ENCODE measurements at regions not wholly inside any gene's neighbourhood (a gene's known extent, or its start where the extent isn't known, plus 50 kb on each side); places are given as distances from the start of the nearest gene placed in this dataset.

DNA sequence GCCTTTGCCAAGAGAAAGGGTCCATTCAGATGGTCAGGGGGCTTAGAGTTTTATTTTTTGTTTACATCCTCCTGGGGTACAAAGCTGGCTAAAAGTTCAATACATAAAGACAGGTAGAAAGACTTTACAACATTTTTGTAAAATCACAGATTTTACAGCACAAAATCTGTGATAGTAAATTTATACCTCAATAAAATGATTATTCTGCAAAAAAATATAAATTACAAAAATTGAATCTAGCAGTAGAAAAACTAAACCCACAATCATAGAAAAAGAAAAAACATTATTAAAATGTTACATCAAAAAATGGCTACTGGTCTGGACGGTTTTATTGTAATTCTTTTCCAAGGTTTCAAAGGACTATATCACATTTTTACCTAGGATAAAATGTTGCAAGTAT is 674.2 kb upstream of the CHAC2 start:
- DNase-seq (ENCODE audit: low read depth), result no peak
- TF ChIP-seq, protein P1, sequence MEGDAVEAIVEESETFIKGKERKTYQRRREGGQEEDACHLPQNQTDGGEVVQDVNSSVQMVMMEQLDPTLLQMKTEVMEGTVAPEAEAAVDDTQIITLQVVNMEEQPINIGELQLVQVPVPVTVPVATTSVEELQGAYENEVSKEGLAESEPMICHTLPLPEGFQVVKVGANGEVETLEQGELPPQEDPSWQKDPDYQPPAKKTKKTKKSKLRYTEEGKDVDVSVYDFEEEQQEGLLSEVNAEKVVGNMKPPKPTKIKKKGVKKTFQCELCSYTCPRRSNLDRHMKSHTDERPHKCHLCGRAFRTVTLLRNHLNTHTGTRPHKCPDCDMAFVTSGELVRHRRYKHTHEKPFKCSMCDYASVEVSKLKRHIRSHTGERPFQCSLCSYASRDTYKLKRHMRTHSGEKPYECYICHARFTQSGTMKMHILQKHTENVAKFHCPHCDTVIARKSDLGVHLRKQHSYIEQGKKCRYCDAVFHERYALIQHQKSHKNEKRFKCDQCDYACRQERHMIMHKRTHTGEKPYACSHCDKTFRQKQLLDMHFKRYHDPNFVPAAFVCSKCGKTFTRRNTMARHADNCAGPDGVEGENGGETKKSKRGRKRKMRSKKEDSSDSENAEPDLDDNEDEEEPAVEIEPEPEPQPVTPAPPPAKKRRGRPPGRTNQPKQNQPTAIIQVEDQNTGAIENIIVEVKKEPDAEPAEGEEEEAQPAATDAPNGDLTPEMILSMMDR (IDR thresholded peaks at IDR 0.05; ENCODE audit: insufficient read depth, low read length, poor library complexity, severe bottlenecking), result no peak
- no peak overlapping the region for H3K4me3 ChIP-seq (ENCODE audit: low read depth, low read length)
- H3K36me3 ChIP-seq (ENCODE audit: control insufficient read depth, insufficient read depth, low read length), result no peaks in the 10 kb centered on the region
- no peaks in the 10 kb centered on the region for H3K27me3 ChIP-seq (ENCODE audit: control insufficient read depth, insufficient read depth, low read length)

- H3K36me3 ChIP-seq (ENCODE audit: control insufficient read depth, insufficient read depth, low read length), result no peaks in the 10 kb centered on the region
- H3K27me3 ChIP-seq (ENCODE audit: control insufficient read depth, insufficient read depth, low read length), result no peaks in the 10 kb centered on the region
- H3K4me3 ChIP-seq (ENCODE audit: low read depth, low read length), result no peak overlapping the region
- DNase-seq (ENCODE audit: low read depth), result no peak
- TF ChIP-seq, protein P1 (IDR thresholded peaks at IDR 0.05; ENCODE audit: insufficient read depth, low read length, poor library complexity, severe bottlenecking), result no peak
These were observed 676.4 kb upstream of the CHAC2 start for GRCh38 chr2:53091183-53091582.

- TF ChIP-seq, protein P1 (IDR thresholded peaks at IDR 0.05; ENCODE audit: insufficient read depth, low read length, poor library complexity, severe bottlenecking), result no peak
- H3K36me3 ChIP-seq (ENCODE audit: control insufficient read depth, insufficient read depth, low read length), result no peaks in the 10 kb centered on the region
- no peaks in the 10 kb centered on the region for H3K27me3 ChIP-seq (ENCODE audit: control insufficient read depth, insufficient read depth, low read length)
- H3K4me3 ChIP-seq (ENCODE audit: low read depth, low read length), result no peak overlapping the region
- no peak for DNase-seq (ENCODE audit: low read depth)
These were observed 679.6 kb upstream of the CHAC2 start for GRCh38 chr2:53087874-53088461.

GRCh38 chr2:53087262-53087873 is 680.2 kb upstream of the CHAC2 start:
- Histone ChIP-seq H3K36me3 (ENCODE audit: control insufficient read depth, insufficient read depth, low read length) (no peaks in the 10 kb centered on the region), H3K27me3 (ENCODE audit: control insufficient read depth, insufficient read depth, low read length) (no peaks in the 10 kb centered on the region), H3K4me3 (ENCODE audit: low read depth, low read length) (no peak overlapping the region)
- DNase-seq (ENCODE audit: low read depth), result no peak
- TF ChIP-seq, protein P1 (IDR thresholded peaks at IDR 0.05; ENCODE audit: insufficient read depth, low read length, poor library complexity, severe bottlenecking), result no peak

GRCh38 chr2:53077413-53077812 is 690.2 kb upstream of the CHAC2 start:
- no peaks in the 10 kb centered on the region for H3K27me3 ChIP-seq (ENCODE audit: control insufficient read depth, insufficient read depth, low read length)
- H3K36me3 ChIP-seq (ENCODE audit: control insufficient read depth, insufficient read depth, low read length), result no peaks in the 10 kb centered on the region
- no peak overlapping the region for H3K4me3 ChIP-seq (ENCODE audit: low read depth, low read length)
- TF ChIP-seq, protein P1 (IDR thresholded peaks at IDR 0.05; ENCODE audit: insufficient read depth, low read length, poor library complexity, severe bottlenecking), result no peak
- no peak for DNase-seq (ENCODE audit: low read depth)

DNA sequence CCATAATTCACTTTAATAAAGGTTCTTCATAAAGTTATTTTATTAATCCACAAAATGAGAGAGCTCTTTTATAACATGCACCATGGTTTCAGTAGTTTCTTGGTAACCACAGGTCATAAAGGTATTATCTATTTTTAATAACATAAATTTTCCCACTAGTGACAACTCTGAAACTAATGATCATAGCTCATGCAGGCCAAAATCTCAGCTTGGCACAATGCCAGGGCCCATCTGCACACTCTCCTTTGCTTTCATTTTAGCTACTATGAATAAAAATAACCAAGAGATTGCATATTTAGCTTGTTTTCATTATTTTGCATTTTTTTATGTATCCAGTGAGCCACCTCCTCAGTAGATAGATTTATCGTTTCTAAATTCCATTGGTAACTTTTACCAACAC is 691.8 kb upstream of the CHAC2 start:
- TF ChIP-seq, protein P1 (IDR thresholded peaks at IDR 0.05; ENCODE audit: insufficient read depth, low read length, poor library complexity, severe bottlenecking), result no peak
- no peak for DNase-seq (ENCODE audit: low read depth)
- Histone ChIP-seq H3K36me3 (ENCODE audit: control insufficient read depth, insufficient read depth, low read length) (no peaks in the 10 kb centered on the region), H3K4me3 (ENCODE audit: low read depth, low read length) (no peak overlapping the region), H3K27me3 (ENCODE audit: control insufficient read depth, insufficient read depth, low read length) (no peaks in the 10 kb centered on the region)
